Loucy (cell line): ENCODE measurements at regions not wholly inside any gene's neighbourhood (a gene's known extent, or its start where the extent isn't known, plus 50 kb on each side); places are given as distances from the start of the nearest gene placed in this dataset.

Experiments used
- CTCF ChIP-seq: fragments of 200-600 bp; sonication (generic); conservative IDR thresholded peaks from 2 replicates; pipeline ENCODE4 v1.5.1; 2014; ENCODE audit warnings: mild to moderate bottlenecking, antibody characterized with exemption, low read length
- EZH2phosphoT487 ChIP-seq: fragments of 200-600 bp; IDR thresholded peaks from 2 replicates; pipeline ENCODE4 v1.6.1; 2018; ENCODE audit warnings: antibody characterized with exemption, mild to moderate bottlenecking, moderate library complexity, borderline replicate concordance

- no peak for TF ChIP-seq CTCF
- no peak for TF ChIP-seq EZH2phosphoT487
Measured at GRCh38 chr13:87614276-87614675, 56.9 kb upstream of the SLITRK5 start.
